ENCODE measurements at regions not wholly inside any gene's neighbourhood (a gene's known extent, or its start where the extent isn't known, plus 50 kb on each side); places are given as distances from the start of the nearest gene placed in this dataset.

- H3K9ac ChIP-seq (ENCODE audit: insufficient read depth, low read length) = no peak overlapping the region
- no peaks in the 10 kb centered on the region for H3K27me3 ChIP-seq (ENCODE audit: control insufficient read depth, insufficient read depth, low read length)
- H3K4me1 ChIP-seq (ENCODE audit: control insufficient read depth, extremely low read depth, insufficient read depth, low read length) = peaks cover 8% of the 10 kb centered on the region
- no peaks in the 10 kb centered on the region for H3K79me2 ChIP-seq (ENCODE audit: control insufficient read depth, insufficient read depth, low read length)
- H4K20me1 ChIP-seq (ENCODE audit: control insufficient read depth, extremely low read depth, insufficient read depth, low read length) = no peaks in the 10 kb centered on the region
- peak; percentile 97 to 99 for DNase-seq (ENCODE audit: low read depth in 2 of 2)
- TF ChIP-seq EZH2 (IDR thresholded peaks at IDR 0.05; ENCODE audit: low read length, missing control alignments) (no peak), CTCF (conservative IDR thresholded peaks at IDR 0.05 in 1 of 2, IDR thresholded peaks at IDR 0.05 in 1 of 2; ENCODE audit: low read depth in 1 of 2, low read length in 2 of 2) (peak in 1 of 2 donors; percentile 31)
- peak overlapping the region; percentile 33 for H3K4me2 ChIP-seq (ENCODE audit: extremely low read depth, insufficient read depth, low read length)
- H3K27ac ChIP-seq (ENCODE audit: insufficient read depth, low read length) = peak overlapping the region; percentile 53
- H3K4me3 ChIP-seq (replicated peaks in 1 of 4; ENCODE audit: control extremely low read depth in 1 of 4, insufficient read depth in 1 of 4, low read depth in 3 of 4, low read length in 4 of 4) = no peak overlapping the region
- H3K9me3 ChIP-seq (ENCODE audit: control insufficient read depth, insufficient read depth, low read depth, low read length) = no peaks in the 10 kb centered on the region
- no peaks in the 10 kb centered on the region for H3K36me3 ChIP-seq (ENCODE audit: control insufficient read depth, insufficient read depth, low read length)
- H2AFZ ChIP-seq (ENCODE audit: low read length) = peak overlapping the region; percentile 12
Observed at GRCh38 chr7:47669178-47669891, 87.4 kb upstream of the TNS3 start.

DNA sequence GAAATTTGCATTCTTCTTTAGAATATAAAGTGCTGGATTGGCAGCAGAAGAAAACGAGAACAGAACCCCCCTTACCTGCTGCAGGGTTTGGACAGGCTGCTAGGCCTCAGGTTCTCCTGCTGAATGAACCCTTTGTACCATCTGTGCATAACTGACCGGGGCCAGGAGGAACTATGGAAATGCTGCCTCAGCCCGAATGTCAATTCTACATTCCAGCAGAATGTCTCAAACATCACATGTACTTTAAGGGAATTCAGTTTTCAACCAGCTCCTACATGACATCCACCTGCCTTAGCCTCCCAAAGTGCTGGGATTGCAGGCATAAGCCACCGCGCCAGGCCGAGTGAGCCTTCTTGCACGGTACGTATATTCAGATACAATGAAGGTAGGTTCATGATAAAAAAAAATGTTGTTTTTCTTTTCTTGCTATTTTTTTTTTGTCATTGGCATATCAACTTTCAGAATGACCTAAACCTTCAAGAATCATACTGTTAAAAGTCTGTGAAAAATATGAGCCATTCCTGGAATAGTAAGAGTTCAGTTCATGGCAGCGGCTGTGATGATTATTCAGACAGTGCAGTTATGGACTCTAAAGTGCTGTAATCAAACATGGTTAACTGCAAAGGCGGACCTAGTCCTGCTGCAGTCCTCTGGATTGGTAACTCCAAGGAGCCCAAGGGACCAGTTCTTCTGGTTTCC lies 84.4 kb upstream of the TNS3 start:
- no peak overlapping the region for H2AFZ ChIP-seq (ENCODE audit: low read length)
- H3K4me3 ChIP-seq (replicated peaks in 1 of 4; ENCODE audit: control extremely low read depth in 1 of 4, insufficient read depth in 1 of 4, low read depth in 3 of 4, low read length in 4 of 4) = no peak overlapping the region
- peak overlapping the region; percentile 16 for H3K4me2 ChIP-seq (ENCODE audit: extremely low read depth, insufficient read depth, low read length)
- no peak overlapping the region for H3K9ac ChIP-seq (ENCODE audit: insufficient read depth, low read length)
- H3K36me3 ChIP-seq (ENCODE audit: control insufficient read depth, insufficient read depth, low read length) = no peaks in the 10 kb centered on the region
- peaks cover 8% of the 10 kb centered on the region for H3K4me1 ChIP-seq (ENCODE audit: control insufficient read depth, extremely low read depth, insufficient read depth, low read length)
- no peak for TF ChIP-seq CTCF (conservative IDR thresholded peaks at IDR 0.05 in 1 of 2, IDR thresholded peaks at IDR 0.05 in 1 of 2; ENCODE audit: low read depth in 1 of 2, low read length in 2 of 2)
- TF ChIP-seq EZH2 (IDR thresholded peaks at IDR 0.05; ENCODE audit: low read length, missing control alignments) = no peak
- H3K9me3 ChIP-seq (ENCODE audit: control insufficient read depth, insufficient read depth, low read depth, low read length) = no peaks in the 10 kb centered on the region
- H3K27ac ChIP-seq (ENCODE audit: insufficient read depth, low read length) = peak overlapping the region; percentile 53
- no peaks in the 10 kb centered on the region for H3K27me3 ChIP-seq (ENCODE audit: control insufficient read depth, insufficient read depth, low read length)
- no peaks in the 10 kb centered on the region for H4K20me1 ChIP-seq (ENCODE audit: control insufficient read depth, extremely low read depth, insufficient read depth, low read length)
- peak; percentile 44 to 78 for DNase-seq (ENCODE audit: low read depth in 2 of 2)
- no peaks in the 10 kb centered on the region for H3K79me2 ChIP-seq (ENCODE audit: control insufficient read depth, insufficient read depth, low read length)

GRCh38 chr7:47664650-47665195 lies 82.8 kb upstream of the TNS3 start:
- no peak for TF ChIP-seq CTCF (conservative IDR thresholded peaks at IDR 0.05 in 1 of 2, IDR thresholded peaks at IDR 0.05 in 1 of 2; ENCODE audit: low read depth in 1 of 2, low read length in 2 of 2)
- TF ChIP-seq EZH2 (IDR thresholded peaks at IDR 0.05; ENCODE audit: low read length, missing control alignments) = no peak
- Histone ChIP-seq H4K20me1 (ENCODE audit: control insufficient read depth, extremely low read depth, insufficient read depth, low read length) (no peaks in the 10 kb centered on the region), H3K4me3 (replicated peaks in 1 of 4; ENCODE audit: control extremely low read depth in 1 of 4, insufficient read depth in 1 of 4, low read depth in 3 of 4, low read length in 4 of 4) (no peak overlapping the region), H3K27me3 (ENCODE audit: control insufficient read depth, insufficient read depth, low read length) (no peaks in the 10 kb centered on the region), H3K27ac (ENCODE audit: insufficient read depth, low read length) (no peak overlapping the region), H3K79me2 (ENCODE audit: control insufficient read depth, insufficient read depth, low read length) (no peaks in the 10 kb centered on the region), H3K36me3 (ENCODE audit: control insufficient read depth, insufficient read depth, low read length) (no peaks in the 10 kb centered on the region), H3K9ac (ENCODE audit: insufficient read depth, low read length) (no peak overlapping the region), H3K4me1 (ENCODE audit: control insufficient read depth, extremely low read depth, insufficient read depth, low read length) (peaks cover 5% of the 10 kb centered on the region), H2AFZ (ENCODE audit: low read length) (no peak overlapping the region), H3K4me2 (ENCODE audit: extremely low read depth, insufficient read depth, low read length) (no peak overlapping the region), H3K9me3 (ENCODE audit: control insufficient read depth, insufficient read depth, low read depth, low read length) (no peaks in the 10 kb centered on the region)
- DNase-seq (ENCODE audit: low read depth in 2 of 2) = no peak

Measured in fibroblast of lung (primary cell).